Nephron progenitor cell (in vitro differentiated cells): ENCODE measurements at regions not wholly inside any gene's neighbourhood (a gene's known extent, or its start where the extent isn't known, plus 50 kb on each side); places are given as distances from the start of the nearest gene placed in this dataset.

Source experiments
- DNase-seq: peaks from one replicate; pipeline ENCODE4 v3.0.0; 2021
- H3K27ac Mint-ChIP-seq: 2 replicates; pipeline ENCODE4 v1.8.0; 2021; ENCODE audit warnings: mild to moderate bottlenecking, moderate library complexity, mixed read lengths
- H3K27me3 Mint-ChIP-seq: 2 replicates; pipeline ENCODE4 v1.8.0; 2021; ENCODE audit warnings: mild to moderate bottlenecking, low read depth, mixed read lengths; ENCODE audit not compliant: poor library complexity
- H3K36me3 Mint-ChIP-seq: 2 replicates; pipeline ENCODE4 v1.8.0; 2021; ENCODE audit warnings: low read depth, mixed read lengths
- H3K4me1 Mint-ChIP-seq: 2 replicates; pipeline ENCODE4 v1.8.0; 2021; ENCODE audit warnings: mixed read lengths
- H3K4me3 Mint-ChIP-seq: 2 replicates; pipeline ENCODE4 v1.8.0; 2021; ENCODE audit warnings: mild to moderate bottlenecking, moderate library complexity, mixed read lengths
- H3K9me3 Mint-ChIP-seq: 2 replicates; pipeline ENCODE4 v1.8.0; 2021; ENCODE audit warnings: mild to moderate bottlenecking, moderate library complexity, mixed read lengths
- TF ChIP-seq, protein P1 (sequence below): fragments of 200-600 bp; sonication (generic); IDR thresholded peaks from 2 replicates; pipeline ENCODE4 v1.5.0; 2021; ENCODE audit warnings: antibody characterized with exemption

DNA sequence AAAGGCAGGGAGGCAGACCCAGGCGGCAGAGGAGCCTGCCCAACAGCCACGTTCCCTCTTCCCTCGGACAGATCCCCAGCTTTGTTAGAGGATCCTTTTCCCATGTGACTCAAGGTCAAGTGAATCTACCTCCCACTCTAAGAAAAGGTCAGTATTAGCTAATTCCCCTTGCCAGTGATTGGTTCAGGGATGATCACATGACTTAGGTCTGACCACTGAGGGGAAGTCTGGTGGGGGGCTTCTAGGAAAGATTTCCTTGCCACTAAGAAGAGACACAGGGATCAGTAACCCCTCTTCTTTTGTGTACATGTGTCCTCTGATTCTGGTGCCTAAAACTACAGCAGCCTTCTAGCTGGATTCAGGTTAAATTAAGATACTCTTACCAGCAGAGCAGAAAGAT lies 266.3 kb upstream of the NSMCE3 start:
- Mint-ChIP-seq H3K4me3 (no peak overlapping the region), H3K4me1 (peaks cover 21% of the 10 kb centered on the region), H3K36me3 (no peaks in the 10 kb centered on the region), H3K27ac (no peak overlapping the region), H3K9me3 (no peaks in the 10 kb centered on the region), H3K27me3 (peaks cover 12% of the 10 kb centered on the region)
- TF ChIP-seq, protein P1, sequence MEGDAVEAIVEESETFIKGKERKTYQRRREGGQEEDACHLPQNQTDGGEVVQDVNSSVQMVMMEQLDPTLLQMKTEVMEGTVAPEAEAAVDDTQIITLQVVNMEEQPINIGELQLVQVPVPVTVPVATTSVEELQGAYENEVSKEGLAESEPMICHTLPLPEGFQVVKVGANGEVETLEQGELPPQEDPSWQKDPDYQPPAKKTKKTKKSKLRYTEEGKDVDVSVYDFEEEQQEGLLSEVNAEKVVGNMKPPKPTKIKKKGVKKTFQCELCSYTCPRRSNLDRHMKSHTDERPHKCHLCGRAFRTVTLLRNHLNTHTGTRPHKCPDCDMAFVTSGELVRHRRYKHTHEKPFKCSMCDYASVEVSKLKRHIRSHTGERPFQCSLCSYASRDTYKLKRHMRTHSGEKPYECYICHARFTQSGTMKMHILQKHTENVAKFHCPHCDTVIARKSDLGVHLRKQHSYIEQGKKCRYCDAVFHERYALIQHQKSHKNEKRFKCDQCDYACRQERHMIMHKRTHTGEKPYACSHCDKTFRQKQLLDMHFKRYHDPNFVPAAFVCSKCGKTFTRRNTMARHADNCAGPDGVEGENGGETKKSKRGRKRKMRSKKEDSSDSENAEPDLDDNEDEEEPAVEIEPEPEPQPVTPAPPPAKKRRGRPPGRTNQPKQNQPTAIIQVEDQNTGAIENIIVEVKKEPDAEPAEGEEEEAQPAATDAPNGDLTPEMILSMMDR, result no peak
- no peak for DNase-seq

DNA sequence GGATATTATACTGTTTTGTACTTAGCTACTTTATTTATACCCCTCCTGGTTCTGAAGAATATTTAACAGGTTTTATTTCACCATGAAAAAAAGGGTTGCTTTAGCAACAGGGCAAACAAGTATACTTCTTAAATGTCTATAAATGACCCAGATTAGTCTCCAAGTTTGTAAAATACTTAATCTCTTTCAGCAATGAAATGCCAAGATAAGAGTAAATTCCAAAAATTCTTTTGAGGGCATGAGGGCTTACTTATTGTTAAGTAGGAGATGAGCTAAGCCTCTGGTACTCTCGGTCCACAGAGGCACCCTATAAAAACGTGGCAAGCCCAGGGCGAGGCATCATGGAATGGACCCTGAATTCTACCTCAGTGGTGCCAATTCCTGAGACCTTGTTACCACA lies 264.8 kb upstream of the NSMCE3 start:
- H3K27ac Mint-ChIP-seq, result no peak overlapping the region

DNA sequence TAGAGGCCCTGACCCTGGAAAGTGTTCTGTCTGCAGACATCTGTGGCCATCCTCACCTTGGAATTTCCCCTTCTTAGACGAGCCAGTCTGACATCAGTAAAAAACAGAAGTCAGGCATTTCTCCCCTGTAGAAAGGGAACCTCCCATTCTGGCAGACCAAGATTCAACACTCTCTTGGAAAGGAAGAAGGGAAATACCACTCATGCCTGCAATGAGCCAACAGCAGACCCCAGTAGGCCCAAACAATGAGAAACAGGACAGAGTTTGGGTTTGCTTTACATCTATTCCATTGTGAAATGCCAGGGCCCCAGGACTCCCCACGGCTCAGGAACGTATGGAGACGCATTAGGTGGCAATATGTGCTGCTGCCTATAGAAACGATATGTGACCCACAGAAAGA lies 264.0 kb upstream of the NSMCE3 start:
- Mint-ChIP-seq H3K27me3 (peaks cover 4% of the 10 kb centered on the region), H3K4me1 (peaks cover 21% of the 10 kb centered on the region), H3K27ac (no peak overlapping the region), H3K36me3 (no peaks in the 10 kb centered on the region), H3K4me3 (no peak overlapping the region), H3K9me3 (no peaks in the 10 kb centered on the region)
- DNase-seq, result no peak
- TF ChIP-seq, protein P1, result no peak

More for the DNA sequence above, 264.8 kb upstream of the NSMCE3 start:
- H3K4me1 Mint-ChIP-seq, result peaks cover 21% of the 10 kb centered on the region
- no peak for DNase-seq
- no peak overlapping the region for H3K4me3 Mint-ChIP-seq
- no peaks in the 10 kb centered on the region for H3K36me3 Mint-ChIP-seq
- TF ChIP-seq, protein P1, result no peak
- peaks cover 6% of the 10 kb centered on the region for H3K27me3 Mint-ChIP-seq
- H3K9me3 Mint-ChIP-seq, result no peaks in the 10 kb centered on the region

DNA sequence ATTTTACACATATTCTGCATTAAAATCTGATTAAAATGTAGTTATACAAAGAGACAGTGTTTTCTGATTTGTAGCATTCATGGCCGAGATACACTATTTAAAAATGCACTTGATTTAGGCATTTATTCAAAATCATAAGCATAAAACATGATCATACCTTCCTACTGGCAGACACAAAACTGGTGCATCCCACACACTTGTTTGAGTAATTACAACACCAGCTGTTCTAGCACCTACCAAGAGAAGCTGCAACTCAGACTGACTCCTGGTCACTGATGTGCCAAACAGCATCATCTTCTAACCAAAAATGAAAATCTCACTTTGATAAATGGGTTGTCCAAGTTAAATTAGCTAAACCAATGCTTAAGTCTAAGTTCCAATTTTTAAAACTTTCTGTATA lies 262.7 kb upstream of the NSMCE3 start:
- no peaks in the 10 kb centered on the region for H3K36me3 Mint-ChIP-seq
- H3K4me1 Mint-ChIP-seq, result peaks cover 10% of the 10 kb centered on the region
- TF ChIP-seq, protein P1, result no peak

DNA sequence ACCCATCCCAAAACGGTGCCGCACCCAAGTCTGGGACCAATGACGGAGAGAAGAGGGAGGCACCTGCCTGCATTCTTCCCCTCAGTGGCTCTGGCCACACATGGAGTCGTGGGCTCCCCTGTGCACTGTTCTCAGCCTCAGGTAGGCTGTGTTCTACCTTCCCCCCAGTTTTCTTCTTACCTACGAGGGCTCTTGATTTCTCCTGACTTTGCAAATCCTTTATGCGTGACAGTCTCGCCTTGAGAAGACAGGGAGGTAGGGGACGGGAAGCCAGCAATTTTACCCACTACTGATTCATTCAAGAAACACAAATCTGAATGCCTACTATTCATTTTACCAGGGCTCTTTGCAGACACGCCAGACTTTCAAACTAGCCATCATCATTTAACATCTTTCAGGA lies 261.3 kb upstream of the NSMCE3 start:
- H3K4me3 Mint-ChIP-seq, result no peak overlapping the region
- peaks cover 6% of the 10 kb centered on the region for H3K27me3 Mint-ChIP-seq
- H3K9me3 Mint-ChIP-seq, result peaks cover 12% of the 10 kb centered on the region
- H3K36me3 Mint-ChIP-seq, result no peaks in the 10 kb centered on the region
- DNase-seq, result no peak
- peaks cover 8% of the 10 kb centered on the region for H3K4me1 Mint-ChIP-seq
- H3K27ac Mint-ChIP-seq, result no peak overlapping the region
- TF ChIP-seq, protein P1, result no peak

More for the DNA sequence above, 262.7 kb upstream of the NSMCE3 start:
- Mint-ChIP-seq H3K27ac (no peak overlapping the region), H3K27me3 (peaks cover 3% of the 10 kb centered on the region), H3K4me3 (no peak overlapping the region), H3K9me3 (peaks cover 9% of the 10 kb centered on the region)
- DNase-seq, result no peak

DNA sequence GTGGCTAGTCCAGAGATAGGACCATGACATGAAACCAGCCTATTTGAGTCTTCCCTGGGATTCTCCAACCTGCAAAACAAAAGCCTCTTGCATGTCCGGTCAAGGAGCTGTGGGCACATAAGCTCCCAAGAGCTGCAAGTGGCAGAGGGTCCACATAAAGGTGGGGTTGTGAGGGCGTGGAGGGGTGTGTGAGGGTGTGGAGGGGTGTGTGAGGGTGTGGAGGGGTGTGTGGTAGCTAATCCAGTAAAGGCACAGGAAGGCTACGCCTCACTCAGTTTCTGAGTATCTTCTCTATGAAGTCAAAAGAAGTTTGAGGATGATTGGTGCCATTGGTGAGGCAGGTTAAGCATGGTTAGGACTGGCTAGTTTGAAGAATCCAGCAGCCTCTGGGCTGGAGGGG lies 259.4 kb upstream of the NSMCE3 start:
- no peaks in the 10 kb centered on the region for H3K36me3 Mint-ChIP-seq
- H3K9me3 Mint-ChIP-seq, result peaks cover 12% of the 10 kb centered on the region
- peaks cover 9% of the 10 kb centered on the region for H3K27me3 Mint-ChIP-seq
- no peak overlapping the region for H3K27ac Mint-ChIP-seq
- H3K4me1 Mint-ChIP-seq, result peaks cover 4% of the 10 kb centered on the region
- no peak for DNase-seq
- H3K4me3 Mint-ChIP-seq, result no peak overlapping the region
- TF ChIP-seq, protein P1, result no peak
